Heart right ventricle (tissue), 16 donors: ENCODE measurements at regions not wholly inside any gene's neighbourhood (a gene's known extent, or its start where the extent isn't known, plus 50 kb on each side); places are given as distances from the start of the nearest gene placed in this dataset.

Experiments
- ATAC-seq, 8 donors: fragments of 200-7000 bp; cut with Tn5 transposase; one replicate each; pipeline ENCODE4 v1.9.1; 2020; ENCODE audit warnings: mild to moderate bottlenecking in 8 of 8, moderate library complexity in 8 of 8, moderate number of reproducible peaks in 1 of 8
- DNase-seq, 2 donors: peaks; one replicate each; pipeline ENCODE4 v3.0.0-alpha.2; 2020
- H3K27ac ChIP-seq, 10 donors: fragments of 200-600 bp; sonication (generic) in 2 of 10; one replicate each; pipeline versions ENCODE4 v1.5.0 to v1.8.0; 2020 to 2022; ENCODE audit warnings: mild to moderate bottlenecking in 3 of 10
- H3K27me3 ChIP-seq, 7 donors: fragments of 200-600 bp; one replicate each; pipeline ENCODE4 v1.8.0; 2021 to 2022; ENCODE audit warnings: mild to moderate bottlenecking in 2 of 7
- H3K36me3 ChIP-seq, 9 donors: fragments of 200-600 bp; sonication (generic) in 1 of 9; one replicate each; pipeline versions ENCODE4 v1.5.0 to v1.8.0; 2020 to 2022; ENCODE audit warnings: mild to moderate bottlenecking in 2 of 9
- H3K4me1 ChIP-seq, 9 donors: fragments of 200-600 bp; sonication (generic) in 1 of 9; one replicate each; pipeline versions ENCODE4 v1.5.0 to v1.8.0; 2020 to 2022; ENCODE audit warnings: mild to moderate bottlenecking in 4 of 9
- H3K4me3 ChIP-seq, 10 donors: fragments of 200-600 bp; sonication (generic) in 2 of 10; one replicate each; pipeline versions ENCODE4 v1.5.0 to v1.8.0; 2020 to 2022; ENCODE audit warnings: mild to moderate bottlenecking in 7 of 10, moderate library complexity in 2 of 10
- H3K9me3 ChIP-seq, 11 donors: fragments of 200-600 bp in 10 of 11; sonication (generic) in 2 of 11; one replicate each; pipeline versions ENCODE4 v1.5.0 to v1.8.0; 2013 to 2022; ENCODE audit warnings: mild to moderate bottlenecking in 2 of 11, control low read depth in 1 of 11, moderate library complexity in 1 of 11
- CTCF ChIP-seq, 9 donors: fragments of 200-600 bp; sonication (generic) in 2 of 9; IDR thresholded peaks; one replicate each; pipeline versions ENCODE4 v1.5.0 to v1.8.0; 2021 to 2022; ENCODE audit warnings: antibody characterized with exemption in 9 of 9, mild to moderate bottlenecking in 5 of 9, moderate library complexity in 1 of 9
- WGBS, 2 donors: extraction: QIAGEN DNeasy Blood & Tissue Kit; methylation state at CpG; one replicate each; pipeline ENCODE4 v1.1.7; 2013; ENCODE audit warnings: inconsistent platforms in 1 of 2; 5-methylcytosine and 5-hydroxymethylcytosine counted together
- intact Hi-C, 10 donors: fragments of 100-400 bp; cut with DNase I; formaldehyde crosslinking; loops; one replicate each; pipeline versions ENCODE4 v1.11.1 to v1.14.2; 2022
- donor health status: Arrhythmogenic right ventricular cardiomyopathy.
- donor health status: ischemic (EF 13 %, LVEDD 7.1; RV severe dilation, severe dysfunction).
- donor health status: healthy with polysubstance abuse.
- donor health status: DM: no; HTN: yes; CAD: no.
- donor health status: DM: no; HTN: no; CAD: no.
- donor health status: ischemic (EF 25% LVEDD 6.9; RV normal size, moderate dysfunction).
- donor health status: ischemic (EF 25% LVEDD 5.7; RV mildly dilated, moderate dysfunction).
- donor health status: healthy.
- donor health status: DM: yes; HTN: yes; CAD: no.
- donor health status: Ischemic cardiomyopathy.
- donor health status: ischemic (EF 35%, LVEDD 5.7; RV mildly dilated, moderate dysfunction).
- donor health status: nonischemic (EF 11% LVEDD 7.7; RV severe dilation, severe dysfunction).
- donor health status: DM: yes; HTN: yes; CAD: no.
- donor health status: PGD.
- donor health status: ischemic (EF 29% LVEDD 5.4; RV normal size, mild dysfunction).
- donor health status: nonischemic (EF 23%, LVEDD 6.1; RV moderate dilation, normal function).

GRCh38 chr16:55929181-55929580, 54.0 kb upstream of the CES5A start:
- H3K27me3 ChIP-seq: no peaks in the 10 kb centered on the region
- 83 to 87% methylated on average over 8 of the region's 8 CpGs for WGBS, 2 donors
- no peak for TF ChIP-seq CTCF (IDR thresholded peaks at IDR 0.05)
- peaks cover 0 to 8% (median 0%) of the 10 kb centered on the region in 11 donors for H3K9me3 ChIP-seq
- intact Hi-C loops: loop anchor here in 1 of 10 donors (10.0 kb wide), 1 partner anchor 56 kb away; no protein-coding TSS in a partner anchor
- DNase-seq: no peak
- no peak overlapping the region for H3K4me3 ChIP-seq
- no peaks in the 10 kb centered on the region for H3K4me1 ChIP-seq
- H3K36me3 ChIP-seq: no peaks in the 10 kb centered on the region
- no peak for ATAC-seq
- no peak overlapping the region for H3K27ac ChIP-seq

GRCh38 chr16:55925242-55925641, 50.1 kb upstream of the CES5A start:
- Histone ChIP-seq H3K27ac (no peak overlapping the region), H3K27me3 (peaks cover 0 to 9% (median 0%) of the 10 kb centered on the region in 7 donors), H3K4me1 (no peaks in the 10 kb centered on the region), H3K4me3 (no peak overlapping the region), H3K9me3 (peaks cover 0 to 22% (median 0%) of the 10 kb centered on the region in 11 donors), H3K36me3 (no peaks in the 10 kb centered on the region)
- 38 to 52% methylated on average over 3 of the region's 3 CpGs for WGBS, 2 donors
- intact Hi-C loops: loop anchor here in 1 of 10 donors (10.0 kb wide), 1 partner anchor 60 kb away; no protein-coding TSS in a partner anchor
- no peak for TF ChIP-seq CTCF (IDR thresholded peaks at IDR 0.05)
- ATAC-seq: no peak
- DNase-seq: no peak
